HG03139 (cell line): ENCODE measurements at regions not wholly inside any gene's neighbourhood (a gene's known extent, or its start where the extent isn't known, plus 50 kb on each side); places are given as distances from the start of the nearest gene placed in this dataset.

ENCODE experiments used
- ATAC-seq: cut with Tn5 transposase; IDR thresholded peaks from one replicate; pipeline ENCODE4 v1.9.1; 2021; ENCODE audit not compliant: unreplicated experiment

DNA sequence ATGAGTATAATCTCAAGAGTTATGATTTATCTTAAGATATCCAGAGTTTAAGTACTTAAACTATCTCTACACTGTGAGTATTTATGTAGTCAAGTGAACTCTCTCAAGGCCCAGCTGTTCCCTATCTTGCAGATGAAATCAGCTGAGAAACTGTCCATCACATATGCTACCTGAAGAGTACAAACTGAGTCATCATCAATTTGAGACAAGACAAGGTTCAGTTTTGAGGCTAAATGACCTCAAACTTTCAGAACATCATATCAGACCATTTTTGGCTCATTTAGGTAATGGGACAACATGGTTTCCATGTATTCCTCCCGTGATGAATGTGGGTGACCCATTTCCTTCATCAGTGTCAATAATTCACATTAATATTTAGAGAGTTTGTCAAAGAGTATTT lies 53.1 kb upstream of the AUTS2 start:
- ATAC-seq, result no peak
